ACC112 (cell line): ENCODE measurements at regions not wholly inside any gene's neighbourhood (a gene's known extent, or its start where the extent isn't known, plus 50 kb on each side); places are given as distances from the start of the nearest gene placed in this dataset.
"Not testable (repeated sequence)": the region's sequence is repeated elsewhere in the genome, so short reads cannot be mapped to it uniquely, and the experiment has no call there.

Experiments used
- H2AFZ ChIP-seq: fragments of 200-600 bp; sonication (generic); one replicate; pipeline ENCODE4 v1.6.0; 2017; ENCODE audit warnings: antibody characterized with exemption, low read length; ENCODE audit not compliant: unreplicated experiment
- H3K27ac ChIP-seq: fragments of 200-600 bp; sonication (generic); 2 replicates; pipeline ENCODE4 v1.5.1; 2014; ENCODE audit warnings: low read depth, mild to moderate bottlenecking, antibody characterized with exemption, low read length, moderate library complexity
- H3K27me3 ChIP-seq: fragments of 200-600 bp; sonication (generic); 2 replicates; pipeline ENCODE4 v1.6.1; 2014; ENCODE audit warnings: mild to moderate bottlenecking, antibody characterized with exemption, low read length, moderate library complexity, mixed read lengths; ENCODE audit not compliant: insufficient read depth
- H3K36me3 ChIP-seq: fragments of 200-600 bp; sonication (generic); 2 replicates; pipeline ENCODE4 v1.6.1; 2016; ENCODE audit warnings: mild to moderate bottlenecking, antibody characterized with exemption, low read length, moderate library complexity, mixed read lengths; ENCODE audit not compliant: insufficient read depth
- H3K4me1 ChIP-seq: fragments of 200-600 bp; sonication (generic); one replicate; pipeline ENCODE4 v1.6.1; 2016; ENCODE audit warnings: low read length, mixed read lengths; ENCODE audit not compliant: insufficient read depth, unreplicated experiment, control insufficient read depth
- H3K4me3 ChIP-seq: fragments of 200-600 bp; sonication (generic); 2 replicates; pipeline ENCODE4 v1.5.1; 2014; ENCODE audit warnings: mild to moderate bottlenecking, low read depth, low read length
- H3K79me2 ChIP-seq: fragments of 200-600 bp; sonication (generic); one replicate; pipeline ENCODE4 v1.6.0; 2016; ENCODE audit warnings: low read length; ENCODE audit not compliant: control insufficient read depth, unreplicated experiment, insufficient read depth

GRCh38 chr18:10141559-10141958 lies 227.7 kb downstream of the VAPA start:
- H3K27ac ChIP-seq, result no peak overlapping the region
- no peak overlapping the region for H2AFZ ChIP-seq
- peaks cover 4% of the 10 kb centered on the region; the same call in 1 of the 2 replicates for H3K27me3 ChIP-seq
- no peaks in the 10 kb centered on the region for H3K36me3 ChIP-seq
- no peaks in the 10 kb centered on the region for H3K79me2 ChIP-seq
- H3K4me3 ChIP-seq, result no peak overlapping the region
- H3K4me1 ChIP-seq, result peaks cover 23% of the 10 kb centered on the region

- Histone ChIP-seq H3K27me3 (peaks cover 4% of the 10 kb centered on the region; the same call in 1 of the 2 replicates), H2AFZ (no peak overlapping the region), H3K36me3 (no peaks in the 10 kb centered on the region), H3K27ac (no peak overlapping the region), H3K4me1 (peaks cover 23% of the 10 kb centered on the region), H3K79me2 (no peaks in the 10 kb centered on the region), H3K4me3 (no peak overlapping the region)
These were observed 228.2 kb downstream of the VAPA start for GRCh38 chr18:10142056-10142455.

GRCh38 chr18:10142496-10143160 lies 228.8 kb downstream of the VAPA start:
- Histone ChIP-seq H3K4me1 (peaks cover 23% of the 10 kb centered on the region), H2AFZ (no peak overlapping the region), H3K36me3 (no peaks in the 10 kb centered on the region), H3K27me3 (peaks cover 4% of the 10 kb centered on the region; the same call in 1 of the 2 replicates), H3K27ac (no peak overlapping the region), H3K79me2 (no peaks in the 10 kb centered on the region), H3K4me3 (no peak overlapping the region)

- H3K4me3 ChIP-seq, result no peak overlapping the region
- no peak overlapping the region for H3K27ac ChIP-seq
- no peaks in the 10 kb centered on the region for H3K79me2 ChIP-seq
- peaks cover 4% of the 10 kb centered on the region; the same call in 1 of the 2 replicates for H3K27me3 ChIP-seq
- peaks cover 23% of the 10 kb centered on the region for H3K4me1 ChIP-seq
- no peak overlapping the region for H2AFZ ChIP-seq
- H3K36me3 ChIP-seq, result no peaks in the 10 kb centered on the region
These were observed 229.8 kb downstream of the VAPA start for GRCh38 chr18:10143596-10143995.

- Histone ChIP-seq H3K27me3 (peaks cover 4% of the 10 kb centered on the region; the same call in 1 of the 2 replicates), H3K27ac (no peak overlapping the region), H3K36me3 (no peaks in the 10 kb centered on the region), H3K4me1 (peaks cover 13% of the 10 kb centered on the region), H2AFZ (no peak overlapping the region), H3K4me3 (no peak overlapping the region), H3K79me2 (no peaks in the 10 kb centered on the region)
These were observed 231.7 kb downstream of the VAPA start for GRCh38 chr18:10145546-10145945.

DNA sequence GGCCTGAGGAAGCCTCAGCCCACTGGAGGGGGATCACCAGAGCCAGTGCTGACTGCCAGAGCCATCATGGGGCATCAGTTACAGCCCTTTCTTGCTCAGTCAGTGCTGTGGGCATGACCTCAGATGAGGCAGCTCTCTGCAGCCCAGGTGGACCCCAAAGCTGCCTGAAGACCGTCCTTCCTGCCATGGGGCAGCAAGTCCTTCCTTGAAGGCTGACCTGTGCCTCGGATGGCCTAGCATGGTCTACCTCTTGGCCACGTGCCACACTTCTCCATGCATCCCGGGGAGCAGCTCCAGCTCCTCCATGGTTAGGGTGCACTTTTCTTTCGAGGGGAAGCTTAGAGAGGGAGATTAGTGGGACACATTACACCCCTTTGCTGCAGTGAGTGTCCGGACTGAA lies 233.4 kb downstream of the VAPA start:
- no peaks in the 10 kb centered on the region for H3K79me2 ChIP-seq
- H3K27me3 ChIP-seq, result peaks cover 4% of the 10 kb centered on the region; the same call in 1 of the 2 replicates
- peaks cover 3% of the 10 kb centered on the region for H3K4me1 ChIP-seq
- H3K4me3 ChIP-seq, result no peak overlapping the region
- no peak overlapping the region for H3K27ac ChIP-seq
- no peaks in the 10 kb centered on the region for H3K36me3 ChIP-seq
- no peak overlapping the region for H2AFZ ChIP-seq

DNA sequence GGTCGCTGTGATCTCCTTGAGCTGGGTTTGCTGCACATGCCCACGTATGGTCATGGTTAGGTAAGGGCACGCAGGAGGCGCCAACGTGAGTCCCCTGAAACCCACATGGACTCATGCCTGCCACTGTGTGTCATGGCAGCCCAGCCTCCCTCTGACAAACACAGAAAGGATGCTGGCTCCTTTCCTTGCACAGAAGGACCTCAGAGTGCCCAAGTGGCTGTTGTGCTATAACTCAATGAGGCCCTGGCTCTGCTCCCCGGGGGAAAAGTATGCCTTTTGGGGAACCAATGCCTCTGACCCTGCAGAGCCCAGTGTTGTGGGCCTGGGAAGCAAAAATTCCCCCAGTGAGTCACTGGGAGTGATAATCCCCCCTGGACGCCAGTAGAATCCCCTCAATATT lies 233.9 kb downstream of the VAPA start:
- peaks cover under 1% of the 10 kb centered on the region for H3K4me1 ChIP-seq
- H3K27ac ChIP-seq, result no peak overlapping the region
- peaks cover 4% of the 10 kb centered on the region; the same call in 1 of the 2 replicates for H3K27me3 ChIP-seq
- no peak overlapping the region for H3K4me3 ChIP-seq
- H2AFZ ChIP-seq, result no peak overlapping the region
- H3K36me3 ChIP-seq, result no peaks in the 10 kb centered on the region
- no peaks in the 10 kb centered on the region for H3K79me2 ChIP-seq

- Histone ChIP-seq H2AFZ (no peak overlapping the region), H3K27ac (no peak overlapping the region), H3K4me3 (no peak overlapping the region), H3K36me3 (no peaks in the 10 kb centered on the region), H3K4me1 (no peaks in the 10 kb centered on the region), H3K79me2 (no peaks in the 10 kb centered on the region), H3K27me3 (peaks cover 4% of the 10 kb centered on the region; the same call in 1 of the 2 replicates)
These were observed 234.5 kb downstream of the VAPA start for GRCh38 chr18:10148189-10148929.

DNA sequence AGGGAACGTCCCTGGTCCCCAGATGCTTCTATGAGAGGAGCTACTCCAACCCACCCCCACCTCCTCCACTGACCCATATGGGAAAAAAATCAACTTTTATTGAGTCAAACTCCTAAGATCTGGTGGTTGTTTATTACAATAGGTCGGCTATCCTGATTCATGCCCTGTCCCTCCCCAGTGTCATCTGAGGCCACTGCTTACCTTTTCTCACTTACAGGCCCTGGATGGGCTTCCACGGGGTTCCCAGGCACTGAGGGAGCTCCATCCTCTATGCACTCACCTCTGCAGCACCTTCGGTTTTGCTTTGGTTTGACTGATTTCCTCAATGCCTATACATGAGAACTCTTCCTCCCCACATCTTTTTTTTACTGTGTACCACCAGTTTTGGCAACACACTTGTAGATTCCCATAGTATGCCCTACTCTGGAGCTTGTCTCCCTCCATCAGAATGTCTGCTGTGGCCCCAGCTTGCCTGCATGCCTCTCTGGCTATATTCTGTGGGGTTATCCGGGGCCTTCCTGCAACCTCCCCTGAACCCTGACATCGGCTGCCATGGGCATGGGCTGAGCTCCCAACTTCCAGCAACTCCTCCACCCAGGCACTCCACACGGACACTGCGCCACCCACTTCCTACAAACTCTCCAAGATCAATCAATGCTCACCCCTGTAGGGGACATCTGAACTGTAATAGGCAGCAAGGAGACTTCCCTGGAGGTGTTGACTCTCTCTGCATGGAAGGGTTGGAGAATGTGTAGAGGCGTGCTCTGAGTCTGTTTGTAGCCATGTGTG lies 236.1 kb downstream of the VAPA start:
- H3K79me2 ChIP-seq, result no peaks in the 10 kb centered on the region
- no peak overlapping the region for H2AFZ ChIP-seq

DNA sequence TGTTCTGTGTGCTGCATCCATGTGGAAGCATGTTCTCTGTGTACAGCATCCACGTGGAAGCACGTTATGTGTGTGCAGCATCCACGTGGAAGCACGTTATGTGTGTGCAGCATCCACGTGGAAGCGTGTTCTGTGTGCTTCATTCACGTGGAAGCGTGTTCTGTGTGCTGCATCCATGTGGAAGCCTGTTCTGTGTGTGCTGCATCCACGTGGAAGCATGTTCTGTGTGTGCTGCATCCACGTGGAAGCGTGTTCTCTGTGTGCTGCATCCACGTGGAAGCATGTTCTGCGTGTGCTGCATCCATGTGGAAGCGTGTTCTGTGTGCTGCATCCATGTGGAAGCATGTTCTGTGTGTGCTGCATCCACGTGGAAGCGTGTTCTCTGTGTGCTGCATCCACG lies 236.8 kb downstream of the VAPA start:
- H3K4me1 ChIP-seq, H3K36me3 ChIP-seq, H3K27me3 ChIP-seq, H3K27ac ChIP-seq, H3K79me2 ChIP-seq, H2AFZ ChIP-seq, H3K4me3 ChIP-seq: not testable (repeated sequence)

More for the DNA sequence above, 236.1 kb downstream of the VAPA start:
- Histone ChIP-seq H3K4me3 (no peak overlapping the region), H3K27ac (no peak overlapping the region), H3K36me3 (no peaks in the 10 kb centered on the region), H3K4me1 (no peaks in the 10 kb centered on the region), H3K27me3 (no peaks in the 10 kb centered on the region)
